ENCODE measurements at regions not wholly inside any gene's neighbourhood (a gene's known extent, or its start where the extent isn't known, plus 50 kb on each side); places are given as distances from the start of the nearest gene placed in this dataset.
"Not testable (repeated sequence)": the region's sequence is repeated elsewhere in the genome, so short reads cannot be mapped to it uniquely, and the experiment has no call there.

DNA sequence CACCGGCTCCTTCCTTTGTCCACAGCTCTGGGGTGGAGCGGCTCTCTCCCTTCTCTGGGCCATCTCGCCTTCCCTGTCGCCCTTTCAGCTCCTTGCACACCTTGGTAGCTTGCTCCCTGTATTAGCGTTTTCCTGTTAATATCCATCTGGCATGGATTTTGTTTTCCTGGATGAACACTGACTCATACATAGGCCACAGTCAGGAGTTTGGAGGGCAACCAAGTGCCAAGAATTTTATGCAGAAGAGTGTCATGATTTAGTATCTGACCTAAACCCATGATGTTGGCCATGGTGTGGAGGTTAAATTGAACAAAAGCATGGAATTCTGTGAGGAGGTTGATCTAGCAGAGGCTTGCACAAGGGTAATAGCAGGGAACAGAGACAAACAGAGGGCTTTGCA is 180.9 kb downstream of the AIPL1 start:
- no peak for DNase-seq

DNA sequence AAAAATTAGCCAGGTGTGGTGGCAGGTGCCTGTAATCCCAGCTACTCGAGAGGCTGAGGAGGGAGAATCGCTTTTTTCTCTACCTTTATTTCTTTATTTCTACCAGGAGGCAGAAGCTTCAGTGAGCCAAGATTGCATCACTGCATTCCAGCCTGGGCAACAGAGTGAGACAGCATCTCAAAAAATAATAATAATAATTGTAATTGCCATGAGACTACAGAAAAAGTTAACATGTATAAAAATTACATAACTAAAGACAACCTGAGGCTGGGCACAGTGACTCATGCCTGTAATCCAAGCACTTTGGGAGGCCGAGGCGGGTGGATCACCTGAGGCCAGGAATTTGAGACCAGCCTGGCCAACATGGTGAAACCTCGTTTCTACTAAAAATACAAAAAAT is 181.5 kb downstream of the WSCD1 start:
- not testable (repeated sequence) for DNase-seq

DNA sequence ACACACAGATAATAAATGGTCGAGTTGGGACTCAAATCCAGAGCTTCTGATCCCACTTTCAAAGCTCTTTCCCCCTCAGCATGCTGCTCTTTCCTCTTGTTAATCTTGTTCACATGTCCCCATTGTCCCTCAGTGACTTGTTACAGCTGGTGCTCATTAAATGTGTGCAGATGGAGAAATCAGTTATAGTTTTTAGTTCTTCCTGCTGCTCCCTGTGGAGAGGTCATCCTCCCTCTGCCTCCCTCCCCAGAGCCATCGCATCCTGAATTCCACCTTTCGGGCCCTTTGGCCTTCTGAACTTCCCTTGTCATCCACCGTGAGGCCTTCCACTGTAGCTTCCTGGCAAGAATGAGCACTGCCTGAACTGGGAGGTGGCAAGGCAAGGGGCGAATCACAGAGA is 179.6 kb downstream of the WSCD1 start:
- DNase-seq = no peak

DNA sequence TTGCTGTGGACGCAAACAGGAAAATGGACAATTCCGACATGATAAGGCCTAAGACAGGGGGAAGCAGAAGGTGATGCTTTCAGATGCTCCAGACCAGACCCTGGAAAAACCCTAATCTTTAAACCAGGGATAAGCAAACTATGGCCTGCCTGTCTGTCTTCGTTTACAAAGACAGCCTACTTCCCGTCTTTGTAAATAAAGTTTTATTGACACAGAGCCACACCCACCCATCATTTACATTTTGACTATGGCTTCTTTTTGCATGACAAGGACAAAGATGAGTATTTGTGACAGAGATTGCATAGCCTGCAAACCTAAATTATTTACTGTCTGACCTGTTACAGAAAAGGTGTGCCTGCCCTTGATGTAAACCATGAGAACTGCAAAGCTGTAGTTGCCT is 177.9 kb downstream of the WSCD1 start:
- no peak for DNase-seq

DNA sequence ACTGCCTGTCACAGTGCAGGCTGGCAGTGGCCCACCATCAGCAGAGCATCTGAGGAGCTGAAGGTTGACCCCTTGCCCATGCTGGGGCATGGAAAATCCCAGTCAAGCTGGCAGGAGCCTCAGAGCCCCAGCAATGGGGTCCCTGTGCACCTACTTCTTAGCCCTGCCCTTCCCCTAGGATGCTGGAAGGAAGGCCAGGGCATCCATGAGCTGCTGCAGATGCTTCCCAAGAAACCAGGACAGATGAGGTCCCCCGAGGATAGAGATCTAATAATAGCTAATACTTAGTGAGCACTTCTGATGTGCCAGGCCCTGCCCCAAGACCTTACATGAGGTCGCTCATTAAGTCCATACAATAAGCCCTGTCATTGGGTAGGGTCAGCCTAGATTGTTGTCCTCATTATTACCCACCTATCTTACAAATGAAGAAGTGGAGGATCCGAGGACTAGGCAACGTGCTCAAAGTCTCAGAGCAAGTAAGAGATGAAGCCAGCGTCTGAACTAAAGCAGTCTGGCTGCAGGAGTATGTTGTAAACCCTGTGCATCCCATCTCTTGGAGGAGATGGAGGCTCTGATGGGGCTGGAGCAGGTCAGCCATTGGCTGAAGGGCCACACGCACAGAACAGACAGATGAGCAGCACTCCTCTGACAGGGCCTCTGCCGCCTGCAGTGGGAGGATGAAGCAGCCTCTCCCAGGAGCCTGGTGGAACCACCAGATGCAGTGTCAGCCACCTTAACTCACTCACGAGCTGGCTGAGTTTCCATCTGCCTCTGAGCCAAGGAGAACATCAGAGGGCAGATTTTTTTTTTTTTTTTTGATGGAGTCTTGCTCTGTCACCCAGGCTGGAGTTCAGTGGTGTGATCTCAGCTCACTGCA is 175.4 kb downstream of the WSCD1 start:
- no peak for DNase-seq

DNA sequence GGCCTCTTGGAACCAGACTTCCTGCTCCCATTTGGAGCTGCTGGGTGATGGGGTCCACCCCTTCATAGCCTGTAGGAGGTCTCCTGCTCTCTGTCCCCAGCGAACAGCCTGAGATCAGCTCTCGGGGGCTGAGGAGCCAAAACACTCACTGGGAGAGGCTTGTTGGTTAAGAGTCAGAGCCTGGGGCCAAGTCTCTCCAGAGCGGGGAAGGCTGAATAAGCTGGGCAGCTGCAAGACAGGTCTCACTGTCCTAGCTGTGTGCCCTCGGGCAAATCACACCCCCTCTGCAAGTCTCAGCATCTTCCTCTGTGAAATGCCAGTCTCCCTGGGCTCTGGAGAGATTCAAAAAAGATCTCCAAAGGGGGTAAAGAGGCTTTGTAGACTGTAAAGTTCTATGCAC is 174.6 kb downstream of the WSCD1 start:
- no peak for DNase-seq

DNA sequence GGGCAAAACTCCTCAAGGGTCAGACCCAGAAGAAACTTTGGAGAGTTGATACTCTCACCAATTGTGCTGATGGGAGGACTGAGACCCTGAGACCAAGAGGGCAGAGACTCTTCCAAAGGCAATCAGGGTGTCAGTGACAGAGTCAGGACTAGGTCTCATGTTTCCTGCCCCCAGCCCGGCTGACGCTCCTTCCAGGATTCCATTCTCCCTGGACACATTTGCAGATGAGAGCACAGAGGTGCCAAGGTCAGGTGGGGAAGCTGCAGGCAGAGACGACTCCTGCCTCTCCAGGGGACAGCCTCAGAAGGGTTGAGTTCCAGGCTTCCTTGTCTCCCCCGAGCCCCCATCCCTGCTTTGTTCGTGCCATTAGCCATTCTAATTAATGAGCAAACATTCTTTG is 174.1 kb downstream of the WSCD1 start:
- DNase-seq = no peak

DNA sequence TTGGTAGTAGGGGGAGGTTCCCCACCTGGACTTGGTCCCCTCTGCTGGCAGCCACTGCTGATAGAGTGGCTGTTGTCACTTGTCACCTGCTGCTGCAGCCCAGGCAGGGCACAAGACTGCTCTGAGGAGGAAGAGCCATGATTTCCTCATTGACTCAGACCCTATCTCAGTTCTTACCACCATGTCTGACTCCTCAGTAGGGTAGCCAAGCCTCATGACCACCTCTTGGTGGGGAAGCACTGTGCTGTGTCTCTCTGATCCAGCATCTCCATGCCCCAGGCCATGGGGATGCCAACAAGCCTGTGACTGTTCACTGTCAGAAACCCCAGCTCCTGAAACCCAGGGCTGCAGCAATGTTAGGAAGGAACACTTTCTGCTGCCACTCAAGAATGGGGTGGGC is 173.0 kb downstream of the WSCD1 start:
- no peak for DNase-seq

DNA sequence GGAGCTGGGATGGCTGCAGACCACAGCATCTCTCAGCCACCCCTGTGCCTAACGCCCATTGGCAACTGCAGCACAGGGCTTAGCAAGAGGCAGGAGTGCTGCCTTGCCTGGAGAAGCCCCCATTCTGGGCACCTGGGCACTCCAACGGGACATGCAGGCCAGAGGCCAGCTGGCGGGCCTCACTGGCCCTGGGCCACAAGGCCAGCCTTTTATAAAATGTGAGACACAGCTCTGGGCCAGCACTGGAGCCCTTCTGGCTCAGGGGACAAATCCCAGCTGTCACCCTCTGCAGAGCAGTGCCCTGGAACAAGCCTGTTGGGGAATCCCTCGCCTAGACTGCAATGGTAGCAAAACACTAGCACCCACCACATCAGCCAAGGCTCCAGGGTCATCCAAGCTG is 171.8 kb downstream of the WSCD1 start:
- DNase-seq = no peak

DNA sequence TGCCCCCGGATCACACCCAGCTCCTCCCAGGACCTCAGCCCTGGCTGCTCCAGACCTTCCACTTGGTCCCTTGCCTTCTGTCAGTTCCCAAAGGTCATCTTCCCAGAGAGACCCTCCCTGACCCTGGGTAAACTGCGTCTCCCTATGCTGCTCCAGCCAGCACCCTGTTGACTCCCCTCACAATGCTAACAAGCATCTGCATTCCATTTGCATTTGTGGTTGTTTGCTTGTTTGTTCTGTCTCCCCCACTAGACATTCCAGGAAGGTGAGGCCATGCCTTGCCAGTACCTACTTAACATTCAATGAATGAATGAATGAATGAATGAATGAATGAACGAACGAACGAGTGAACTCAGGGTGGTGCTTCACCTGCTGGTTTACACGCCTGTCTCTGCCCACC is 171.2 kb downstream of the WSCD1 start:
- no peak for DNase-seq

DNA sequence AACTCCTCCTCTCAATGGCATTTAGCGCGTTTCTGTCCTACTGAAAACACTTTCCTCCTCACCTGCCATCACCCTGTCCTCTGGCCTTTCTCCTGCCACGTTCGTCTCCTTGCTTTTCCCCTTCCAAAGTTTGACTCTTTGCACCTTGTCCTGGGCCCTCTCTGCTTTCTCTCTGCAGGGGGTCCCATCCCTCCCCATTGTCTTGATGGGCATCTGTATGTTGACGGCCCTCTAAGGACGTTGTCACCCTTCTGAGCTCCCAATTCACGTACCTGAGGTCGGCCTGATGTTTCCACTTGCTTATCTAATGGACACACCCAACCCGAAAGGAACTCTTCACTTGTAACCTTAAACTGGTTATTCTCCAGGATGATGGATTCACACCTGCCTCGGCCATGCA is 170.4 kb downstream of the WSCD1 start:
- DNase-seq = no peak

DNA sequence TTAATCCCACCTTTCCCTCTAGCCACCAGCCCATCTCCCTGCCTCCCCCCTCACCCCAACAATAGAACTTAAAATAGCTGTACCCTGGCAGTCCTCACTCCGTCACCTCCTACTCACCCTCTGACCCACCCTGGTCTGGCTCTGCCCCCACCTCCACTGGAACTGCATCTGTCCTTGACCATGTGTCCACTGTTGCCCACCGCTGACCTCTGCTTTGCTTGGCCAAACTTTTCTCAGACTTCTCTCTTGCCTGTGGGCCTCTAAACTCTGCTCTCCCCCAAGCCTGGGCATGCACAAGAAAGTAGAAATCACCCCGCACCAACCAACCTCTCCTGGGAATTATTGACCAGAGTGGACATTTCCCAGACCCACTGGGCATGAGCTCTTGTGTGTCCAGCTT is 169.8 kb downstream of the WSCD1 start:
- DNase-seq = no peak

DNA sequence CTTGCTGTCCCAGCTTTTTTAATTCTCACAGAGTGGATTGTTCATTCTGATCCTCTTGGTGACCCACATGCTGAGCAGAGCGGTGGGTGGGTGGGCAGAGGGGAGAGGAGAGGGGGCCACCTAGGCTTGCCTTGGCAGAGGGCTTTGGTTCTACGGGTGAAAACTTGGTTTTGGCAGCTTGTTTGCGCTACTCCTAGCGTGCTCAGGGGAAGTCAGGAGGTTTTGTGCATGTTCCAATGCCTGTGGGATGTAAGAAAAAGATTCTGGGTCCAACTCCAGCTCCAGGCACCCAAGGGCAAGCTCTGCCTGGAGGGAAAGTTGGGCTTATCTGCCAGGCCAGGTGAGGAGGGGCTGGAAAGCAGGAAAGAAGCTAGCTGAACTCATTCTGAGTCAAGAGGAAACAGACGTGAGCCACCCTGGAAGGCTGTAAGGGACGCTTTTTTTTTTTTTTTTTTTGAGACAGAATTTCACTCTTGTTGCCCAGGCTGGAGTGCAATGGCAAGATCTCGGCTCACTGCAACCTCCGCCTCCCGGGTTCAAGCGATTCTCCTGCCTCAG is 169.1 kb downstream of the WSCD1 start:
- DNase-seq = no peak

DNA sequence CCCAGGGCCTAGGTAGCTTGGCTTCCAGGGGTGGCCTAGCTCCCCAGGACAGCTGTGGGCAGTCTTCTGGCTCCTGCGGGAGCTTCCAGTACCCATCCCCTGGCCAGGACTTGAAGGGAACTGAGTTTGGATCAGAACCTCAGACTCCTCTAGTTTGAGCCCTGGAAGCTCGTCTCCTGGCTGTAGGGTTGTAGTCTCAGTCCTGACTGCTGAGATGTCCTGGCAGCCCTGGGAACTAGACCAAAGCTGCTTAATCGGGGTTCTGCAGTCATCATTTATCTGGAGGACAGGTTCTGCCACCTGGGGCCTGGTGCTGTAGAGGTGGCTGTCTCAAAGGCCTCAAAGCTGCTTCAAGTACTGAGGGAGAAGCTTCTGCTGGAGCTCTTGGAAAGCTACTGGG is 163.7 kb downstream of the WSCD1 start:
- no peak for DNase-seq

DNA sequence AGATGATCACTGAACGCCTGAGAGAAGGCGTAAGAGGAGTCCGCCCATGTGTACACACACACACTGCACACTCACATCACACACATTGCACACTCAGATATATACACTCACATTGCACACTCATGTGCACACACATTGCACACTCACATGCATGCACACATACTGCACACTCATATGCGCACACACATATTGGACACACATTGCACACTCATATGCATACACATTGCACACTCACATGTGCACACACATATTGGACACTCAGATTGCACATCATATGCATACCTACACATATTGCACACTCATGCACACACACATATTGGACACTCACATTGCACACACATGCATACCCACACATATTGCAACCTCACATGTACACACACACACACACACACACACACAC is 163.2 kb downstream of the WSCD1 start:
- DNase-seq = no peak

DNA sequence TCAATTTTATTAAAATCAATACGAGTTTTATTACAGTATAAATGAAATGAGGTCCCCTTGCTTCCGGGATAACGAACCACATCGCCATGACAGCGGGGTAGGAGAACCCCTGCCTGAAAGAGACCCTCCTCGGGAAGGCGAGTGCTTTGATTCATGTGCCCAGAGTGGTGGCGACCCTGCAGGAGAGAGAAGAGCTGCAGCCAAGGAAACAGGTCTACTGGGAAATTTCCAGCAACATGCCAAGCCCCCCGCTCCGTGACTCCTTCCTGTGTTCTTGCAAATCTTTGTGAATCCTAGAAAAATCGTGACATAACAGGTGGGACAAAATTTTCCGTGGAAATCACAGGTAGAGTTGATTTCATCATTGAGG is 162.5 kb downstream of the WSCD1 start:
- DNase-seq = no peak

DNA sequence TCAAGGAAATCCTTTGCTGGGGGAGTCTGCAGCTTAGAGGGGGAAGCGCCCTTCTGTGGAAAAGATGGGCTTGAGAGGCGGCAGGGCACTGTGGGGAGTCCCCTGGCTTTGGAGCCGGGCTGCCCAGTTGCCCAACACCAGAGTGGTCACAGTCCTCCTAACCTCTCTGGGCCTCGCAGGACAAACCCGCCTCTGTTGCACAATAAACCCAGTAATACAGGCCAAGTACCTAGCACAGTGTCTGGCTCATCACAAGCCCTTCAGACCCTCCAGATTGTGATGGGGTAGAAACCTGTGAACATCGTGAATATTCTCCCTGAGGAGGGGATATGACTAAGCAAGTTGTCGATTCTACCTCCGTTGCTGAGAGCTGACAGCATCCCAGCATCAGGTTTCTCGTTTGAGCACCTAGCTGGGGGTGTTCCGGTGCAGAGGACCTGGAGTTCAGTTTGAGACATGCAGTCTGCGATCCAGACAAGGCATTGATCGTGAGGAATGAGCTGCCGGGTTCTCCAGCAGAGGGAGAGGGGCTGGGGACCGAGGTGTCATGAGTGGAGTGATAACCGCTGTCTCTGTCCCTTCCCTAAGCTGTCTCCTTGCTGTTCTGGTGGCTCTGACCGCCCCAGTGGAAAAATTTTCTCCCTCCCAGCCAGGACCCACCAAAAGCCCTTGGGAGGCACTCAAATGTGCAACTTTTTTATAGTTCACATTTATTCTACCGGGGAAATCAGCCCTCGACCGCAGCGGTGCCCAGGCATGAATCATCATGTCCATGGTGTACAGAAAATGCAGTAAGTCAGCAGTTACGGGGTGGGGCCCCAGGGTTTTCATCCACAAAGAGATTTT is 161.9 kb downstream of the WSCD1 start:
- DNase-seq = no peak

DNA sequence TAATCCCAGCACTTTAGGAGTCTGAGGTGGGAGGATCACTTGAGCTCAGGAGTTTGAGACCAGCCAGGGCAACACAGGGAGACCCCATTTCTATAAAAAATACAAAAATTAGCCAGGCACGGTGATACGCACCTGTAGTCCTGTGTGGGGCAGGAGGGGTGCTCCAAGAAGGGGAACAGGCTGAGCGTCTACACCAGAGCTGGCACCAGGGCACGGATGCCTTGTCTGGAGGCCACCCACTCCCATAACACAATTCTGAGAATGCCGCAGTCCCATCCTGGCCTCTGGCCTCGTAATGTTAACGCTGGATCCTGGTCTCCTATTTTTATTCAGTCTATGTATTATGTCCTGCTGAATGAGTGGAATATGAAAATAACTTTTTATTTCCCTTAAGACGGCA is 161.3 kb downstream of the WSCD1 start:
- DNase-seq = no peak

DNA sequence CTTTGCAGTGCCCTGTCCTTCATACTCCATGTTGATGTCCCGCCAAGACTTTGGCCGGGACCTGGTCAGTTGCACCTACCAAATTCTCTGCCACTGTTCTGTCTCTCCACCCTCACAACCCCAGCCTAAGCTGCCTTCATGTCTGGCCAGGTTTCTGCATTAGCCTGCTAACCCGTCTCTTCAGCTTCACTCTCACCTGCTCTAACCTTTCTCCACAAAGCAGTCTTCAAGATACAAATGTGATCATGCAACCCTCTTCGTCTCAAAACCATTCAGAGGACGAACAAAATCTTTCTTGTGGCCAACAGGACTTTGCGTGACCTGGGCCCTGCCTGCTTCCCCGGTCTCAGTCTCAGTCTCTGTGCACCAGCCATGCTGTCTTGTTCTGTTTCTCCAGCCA is 148.2 kb downstream of the WSCD1 start:
- no peak for DNase-seq

DNA sequence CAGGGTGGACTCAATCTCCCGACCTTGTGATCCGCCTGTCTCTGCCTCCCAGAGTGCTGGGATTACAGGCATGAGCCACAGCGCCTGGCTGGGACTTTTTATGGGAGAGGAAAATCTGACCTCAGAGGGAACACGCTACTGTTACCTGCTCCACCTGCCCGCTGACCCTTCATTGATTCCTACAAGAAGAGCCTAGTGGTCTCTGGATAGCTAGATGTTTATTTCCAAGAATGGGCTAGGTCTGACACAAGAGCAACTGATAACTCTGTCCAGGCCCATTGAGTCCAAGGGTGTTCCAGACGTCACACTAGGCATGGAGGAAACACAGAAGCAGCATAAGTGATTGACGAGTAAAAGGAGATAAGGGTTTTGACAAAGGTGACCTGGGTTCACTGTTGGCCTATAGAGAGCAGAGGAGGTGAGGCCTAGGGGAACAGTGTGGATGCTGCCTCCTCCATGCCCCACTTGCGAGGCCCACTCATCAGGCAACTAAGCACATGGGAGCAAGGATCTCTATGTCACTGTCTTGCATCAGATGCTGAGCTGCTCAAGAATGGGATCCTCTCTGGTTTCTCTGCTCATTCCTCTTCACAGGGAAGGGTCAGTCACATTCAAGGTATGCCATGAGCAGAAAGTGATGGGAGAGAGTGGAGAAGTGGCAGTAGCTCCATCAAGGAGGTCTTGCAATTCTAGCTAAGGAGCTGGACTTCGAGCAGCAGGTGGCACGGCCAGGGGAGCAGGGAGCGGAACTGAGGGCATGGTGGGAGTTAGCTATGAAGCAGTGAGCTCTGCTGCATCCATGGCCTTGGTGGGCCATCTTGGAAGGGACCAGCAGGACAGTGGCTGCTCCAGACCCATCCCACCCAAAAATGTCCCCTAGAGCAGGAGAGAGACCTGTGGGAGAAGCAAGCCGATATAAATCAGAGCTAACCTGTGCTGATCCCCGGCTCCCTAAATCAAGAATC is 145.2 kb downstream of the WSCD1 start:
- DNase-seq = no peak

DNA sequence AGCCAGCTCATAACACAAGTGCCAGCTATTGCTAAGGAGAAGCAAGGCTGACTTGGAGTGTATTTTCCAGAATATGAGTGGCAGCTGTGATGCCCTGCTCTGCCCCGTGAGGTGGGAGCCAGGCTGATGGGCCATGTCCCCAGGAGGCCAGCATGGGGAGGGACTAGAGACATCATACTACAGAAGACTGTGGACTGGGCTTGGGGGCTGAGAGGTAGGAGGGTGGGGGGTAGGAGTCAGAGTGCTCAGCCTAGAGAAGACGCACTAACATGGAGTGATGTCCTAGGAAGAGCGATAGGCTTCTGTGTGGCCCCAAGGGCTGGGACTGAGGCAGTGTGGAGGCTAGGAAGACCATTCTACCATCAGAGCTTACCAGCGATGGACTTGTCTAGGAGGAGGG is 143.7 kb downstream of the WSCD1 start:
- no peak for DNase-seq

DNA sequence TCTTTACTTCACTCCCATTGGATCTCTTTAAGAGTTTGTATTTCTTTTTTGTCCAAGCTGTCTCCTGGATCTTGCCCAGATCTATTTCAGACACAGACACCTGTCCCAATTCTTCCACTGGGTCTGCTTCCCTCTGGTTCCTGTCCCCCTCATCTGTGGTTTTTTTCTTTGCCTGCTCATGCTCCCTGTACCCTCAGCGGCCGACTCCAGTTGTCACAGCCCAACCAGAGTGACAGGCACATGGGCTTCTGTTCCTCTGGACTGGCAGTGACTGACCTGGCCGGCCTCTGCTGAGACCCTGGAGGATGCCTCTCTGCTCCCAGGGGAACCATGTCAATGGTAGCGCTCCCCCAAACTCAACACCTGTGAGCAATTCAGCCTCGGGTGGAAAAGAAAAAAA is 142.6 kb downstream of the WSCD1 start:
- no peak for DNase-seq

DNA sequence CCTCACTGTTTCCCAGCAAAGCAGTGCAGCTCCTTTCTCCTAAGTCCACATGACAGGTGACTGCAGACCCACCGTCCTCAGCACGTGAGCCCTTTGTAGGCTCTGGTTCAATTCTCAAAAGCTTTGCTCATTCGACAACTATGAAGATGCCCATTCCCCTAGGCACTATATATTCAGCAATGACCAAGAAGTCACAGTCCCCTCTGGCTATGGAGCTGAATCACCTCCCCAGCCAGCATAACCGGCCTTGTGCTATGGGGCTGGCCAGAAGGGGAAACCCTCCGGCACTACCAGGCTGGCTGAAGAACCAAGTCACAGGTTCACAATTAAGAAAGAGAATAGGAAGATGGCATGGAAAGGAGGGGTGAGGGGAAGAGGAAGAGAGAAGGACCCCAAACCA is 139.7 kb downstream of the WSCD1 start:
- no peak for DNase-seq
